MCF 10A (cell line): ENCODE measurements at regions not wholly inside any gene's neighbourhood (a gene's known extent, or its start where the extent isn't known, plus 50 kb on each side); places are given as distances from the start of the nearest gene placed in this dataset.
"Not testable (repeated sequence)": the region's sequence is repeated elsewhere in the genome, so short reads cannot be mapped to it uniquely, and the experiment has no call there.

Source experiments
- BruUV-seq: library from RNA; stranded (reverse); fragments of 400-500 nt; replicated peaks from 2 replicates; lab custom pipeline; 2021; lab: Mats Ljungman, UMichigan
- CTCF ChIA-PET: fragments of 300-600 bp; sonication (Branson Sonifier 250); formaldehyde crosslinking; extraction: SDS; loops from one replicate; lab custom pipeline; 2021; ENCODE audit warnings: antibody characterized with exemption, inconsistent platforms; lab: Yijun Ruan, JAX
- POLR2A ChIA-PET: fragments of 300-600, 350-650 bp; sonication (Branson Sonifier 250); formaldehyde crosslinking; extraction: SDS; loops from one replicate; lab custom pipeline; 2020; ENCODE audit warnings: antibody characterized with exemption, inconsistent platforms; lab: Yijun Ruan, JAX
- DNase-seq: peaks from one replicate; pipeline ENCODE4 v3.0.0-alpha.2; 2018; ENCODE audit not compliant: unreplicated experiment
- H3K27ac Mint-ChIP-seq: one replicate; pipeline ENCODE4 v1.8.0; 2022; ENCODE audit warnings: mild to moderate bottlenecking, low read depth, mixed read lengths; ENCODE audit not compliant: unreplicated experiment
- H3K27me3 Mint-ChIP-seq: one replicate; pipeline ENCODE4 v1.8.0; 2022; ENCODE audit warnings: mixed read lengths; ENCODE audit not compliant: insufficient read depth, unreplicated experiment
- H3K36me3 Mint-ChIP-seq: one replicate; pipeline ENCODE4 v1.8.0; 2022; ENCODE audit warnings: mild to moderate bottlenecking, moderate library complexity, mixed read lengths; ENCODE audit not compliant: insufficient read depth, unreplicated experiment
- H3K4me1 Mint-ChIP-seq: one replicate; pipeline ENCODE4 v1.8.0; 2022; ENCODE audit warnings: mixed read lengths; ENCODE audit not compliant: insufficient read depth, unreplicated experiment
- H3K4me3 Mint-ChIP-seq: one replicate; pipeline ENCODE4 v1.8.0; 2022; ENCODE audit warnings: mild to moderate bottlenecking, moderate library complexity, mixed read lengths; ENCODE audit not compliant: unreplicated experiment
- H3K9me3 Mint-ChIP-seq: one replicate; pipeline ENCODE4 v1.8.0; 2022; ENCODE audit warnings: mixed read lengths; ENCODE audit not compliant: unreplicated experiment
- intact Hi-C: fragments of 100-400 bp; cut with micrococcal nuclease; formaldehyde crosslinking; loops from 2 replicates; pipeline ENCODE4 v1.14.1; 2022
- TF ChIP-seq, protein P1 (sequence below): fragments of 200-600 bp; IDR thresholded peaks from one replicate; pipeline ENCODE4 v1.8.0; 2022; ENCODE audit warnings: antibody characterized with exemption, mild to moderate bottlenecking; ENCODE audit not compliant: unreplicated experiment

DNA sequence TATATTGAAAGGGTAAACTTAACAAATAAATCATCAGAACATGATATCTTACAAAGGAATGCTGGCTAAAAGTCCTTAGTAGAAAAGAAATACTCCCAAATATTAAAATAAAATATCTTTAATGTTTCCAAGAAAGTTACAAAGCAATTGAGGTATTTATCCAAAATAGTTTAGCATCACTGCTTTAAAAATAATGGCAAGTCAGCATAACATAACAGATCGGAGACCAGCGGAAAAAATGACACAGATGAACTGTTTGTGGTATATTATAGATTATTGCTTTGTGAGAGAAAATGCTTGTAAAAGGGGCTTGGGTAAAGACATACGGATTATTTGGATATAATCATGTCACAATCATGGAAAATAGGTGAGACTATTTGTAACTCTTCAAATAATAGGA lies 168.5 kb upstream of the TEX13C start:
- no peaks in the 10 kb centered on the region for H3K4me1 Mint-ChIP-seq

GRCh38 chrX:125152011-125152410 lies 167.7 kb upstream of the TEX13C start:
- no TSS peak for BruUV-seq
- TF ChIP-seq, protein P1, sequence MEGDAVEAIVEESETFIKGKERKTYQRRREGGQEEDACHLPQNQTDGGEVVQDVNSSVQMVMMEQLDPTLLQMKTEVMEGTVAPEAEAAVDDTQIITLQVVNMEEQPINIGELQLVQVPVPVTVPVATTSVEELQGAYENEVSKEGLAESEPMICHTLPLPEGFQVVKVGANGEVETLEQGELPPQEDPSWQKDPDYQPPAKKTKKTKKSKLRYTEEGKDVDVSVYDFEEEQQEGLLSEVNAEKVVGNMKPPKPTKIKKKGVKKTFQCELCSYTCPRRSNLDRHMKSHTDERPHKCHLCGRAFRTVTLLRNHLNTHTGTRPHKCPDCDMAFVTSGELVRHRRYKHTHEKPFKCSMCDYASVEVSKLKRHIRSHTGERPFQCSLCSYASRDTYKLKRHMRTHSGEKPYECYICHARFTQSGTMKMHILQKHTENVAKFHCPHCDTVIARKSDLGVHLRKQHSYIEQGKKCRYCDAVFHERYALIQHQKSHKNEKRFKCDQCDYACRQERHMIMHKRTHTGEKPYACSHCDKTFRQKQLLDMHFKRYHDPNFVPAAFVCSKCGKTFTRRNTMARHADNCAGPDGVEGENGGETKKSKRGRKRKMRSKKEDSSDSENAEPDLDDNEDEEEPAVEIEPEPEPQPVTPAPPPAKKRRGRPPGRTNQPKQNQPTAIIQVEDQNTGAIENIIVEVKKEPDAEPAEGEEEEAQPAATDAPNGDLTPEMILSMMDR, result no peak
- H3K36me3 Mint-ChIP-seq, result no peaks in the 10 kb centered on the region
- POLR2A ChIA-PET, result no interaction called here
- peaks cover 7% of the 10 kb centered on the region for H3K9me3 Mint-ChIP-seq
- CTCF ChIA-PET, result interaction anchor here (0.6 to 1.7 kb wide), 2 partner anchors 20 to 22 kb away, joined by 3 to 6 read pairs; no protein-coding TSS in a partner anchor
- H3K4me3 Mint-ChIP-seq, result no peak overlapping the region
- intact Hi-C loops, result no loop called here
- no peak overlapping the region for H3K27ac Mint-ChIP-seq
- H3K27me3 Mint-ChIP-seq, result no peaks in the 10 kb centered on the region
- no peaks in the 10 kb centered on the region for H3K4me1 Mint-ChIP-seq
- DNase-seq, result no peak

More for the DNA sequence above, 168.5 kb upstream of the TEX13C start:
- H3K27me3 Mint-ChIP-seq, result no peaks in the 10 kb centered on the region
- no TSS peak for BruUV-seq
- TF ChIP-seq, protein P1, result no peak
- intact Hi-C loops, result no loop called here
- no peak overlapping the region for H3K27ac Mint-ChIP-seq
- H3K4me3 Mint-ChIP-seq, result no peak overlapping the region
- DNase-seq, result no peak
- peaks cover 7% of the 10 kb centered on the region for H3K9me3 Mint-ChIP-seq
- no peaks in the 10 kb centered on the region for H3K36me3 Mint-ChIP-seq
- ChIA-PET POLR2A (no interaction called here), CTCF (interaction anchor here (0.6 kb wide), 1 partner anchor 758 kb away, joined by 3 read pairs; no protein-coding TSS in a partner anchor)

DNA sequence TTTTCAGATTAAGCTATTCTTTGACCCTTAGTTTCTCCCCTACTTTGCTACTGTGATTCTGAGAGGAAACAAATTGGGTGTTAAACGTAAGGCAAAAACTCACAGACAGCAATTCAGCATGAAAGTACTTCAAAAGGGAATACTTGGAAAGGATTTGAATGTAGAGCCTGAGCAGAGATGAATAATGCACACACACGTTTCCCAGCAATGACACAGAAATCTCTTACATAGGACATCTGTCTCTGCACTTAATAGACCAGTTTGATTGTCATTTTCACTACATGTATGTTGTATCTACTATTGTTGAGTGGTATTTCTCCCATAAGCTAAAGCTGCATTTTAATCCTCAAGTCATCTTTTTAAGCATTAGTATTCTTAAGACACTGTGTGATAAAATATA lies 166.1 kb upstream of the TEX13C start:
- no peaks in the 10 kb centered on the region for H3K36me3 Mint-ChIP-seq
- no peak overlapping the region for H3K4me3 Mint-ChIP-seq
- no peak for DNase-seq
- peaks cover 7% of the 10 kb centered on the region for H3K9me3 Mint-ChIP-seq
- H3K27me3 Mint-ChIP-seq, result no peaks in the 10 kb centered on the region
- TF ChIP-seq, protein P1, result no peak
- ChIA-PET CTCF (no interaction called here), POLR2A (interaction anchor here (0.7 kb wide), 1 partner anchor 10 kb away, joined by 4 read pairs; no protein-coding TSS in a partner anchor)
- BruUV-seq, result no TSS peak
- H3K27ac Mint-ChIP-seq, result no peak overlapping the region
- intact Hi-C loops, result no loop called here
- H3K4me1 Mint-ChIP-seq, result no peaks in the 10 kb centered on the region

- H3K4me1 Mint-ChIP-seq, DNase-seq, intact Hi-C loops, H3K27ac Mint-ChIP-seq, H3K27me3 Mint-ChIP-seq, H3K9me3 Mint-ChIP-seq, H3K4me3 Mint-ChIP-seq, H3K36me3 Mint-ChIP-seq, POLR2A ChIA-PET, BruUV-seq: not testable (repeated sequence)
- CTCF ChIA-PET, result interaction anchor here (0.6 kb wide), 1 partner anchor 96 kb away, joined by 3 read pairs; no protein-coding TSS in a partner anchor
Measured at GRCh38 chrX:125154288-125155257, 165.1 kb upstream of the TEX13C start.

DNA sequence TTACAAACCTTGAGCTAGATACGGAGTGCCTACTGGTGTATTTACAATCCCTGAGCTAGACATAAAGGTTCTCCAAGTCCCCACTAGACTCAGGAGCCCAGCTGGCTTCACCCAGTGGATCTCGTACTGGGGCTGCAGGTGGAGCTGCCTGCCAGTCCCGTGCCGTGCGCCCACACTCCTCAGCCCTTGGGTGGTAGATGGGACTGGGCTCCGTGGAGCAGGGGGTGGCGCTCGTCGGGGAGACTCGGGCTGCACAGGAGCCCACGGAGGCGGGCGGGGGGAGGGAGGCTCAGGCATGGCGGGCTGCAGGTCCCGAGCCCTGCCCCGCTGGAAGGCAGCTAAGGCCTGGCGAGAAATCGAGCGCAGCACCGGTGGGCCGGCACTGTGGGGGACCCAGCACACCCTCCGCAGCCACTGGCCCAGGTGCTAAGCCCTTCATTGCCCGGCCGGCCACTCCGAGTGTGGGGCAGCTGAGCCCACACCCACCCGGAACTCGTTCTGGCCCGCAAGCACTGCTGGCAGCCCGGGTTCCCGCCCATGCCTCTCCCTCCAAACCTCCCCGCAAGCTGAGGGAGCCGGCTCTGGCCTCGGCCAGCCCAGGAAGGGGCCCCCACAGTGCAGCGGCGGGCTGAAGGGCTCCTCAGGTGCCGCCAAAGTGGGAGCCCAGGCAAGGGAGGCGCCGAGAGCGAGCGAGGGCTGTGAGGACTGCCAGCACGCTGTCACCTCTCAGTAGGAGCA lies 164.2 kb upstream of the TEX13C start:
- H3K27ac Mint-ChIP-seq, H3K27me3 Mint-ChIP-seq, H3K9me3 Mint-ChIP-seq, H3K4me3 Mint-ChIP-seq, BruUV-seq, DNase-seq, intact Hi-C loops, H3K4me1 Mint-ChIP-seq, POLR2A ChIA-PET, H3K36me3 Mint-ChIP-seq: not testable (repeated sequence)
- CTCF ChIA-PET, result interaction anchor here (0.6 kb wide), 1 partner anchor 97 kb away, joined by 3 read pairs; no protein-coding TSS in a partner anchor
